Neural cell (in vitro differentiated cells): ENCODE measurements at regions not wholly inside any gene's neighbourhood (a gene's known extent, or its start where the extent isn't known, plus 50 kb on each side); places are given as distances from the start of the nearest gene placed in this dataset.

Experiments used
- EP300 ChIP-seq: fragments of 450-650 bp; conservative IDR thresholded peaks from 2 replicates; pipeline ENCODE4 v1.6.1; 2014; ENCODE audit warnings: antibody characterized with exemption, mild to moderate bottlenecking, moderate library complexity; ENCODE audit not compliant: poor library complexity, severe bottlenecking
- RAD21 ChIP-seq: fragments of 450-650 bp; conservative IDR thresholded peaks from 2 replicates; pipeline ENCODE4 v1.6.1; 2014; ENCODE audit warnings: antibody characterized with exemption, mild to moderate bottlenecking, moderate library complexity
- TF ChIP-seq, protein P1 (sequence below): fragments of 450-650 bp; IDR thresholded peaks from 2 replicates; pipeline ENCODE4 v1.5.1; 2014; ENCODE audit warnings: antibody characterized with exemption, mild to moderate bottlenecking, moderate library complexity; ENCODE audit not compliant: poor library complexity, severe bottlenecking

DNA sequence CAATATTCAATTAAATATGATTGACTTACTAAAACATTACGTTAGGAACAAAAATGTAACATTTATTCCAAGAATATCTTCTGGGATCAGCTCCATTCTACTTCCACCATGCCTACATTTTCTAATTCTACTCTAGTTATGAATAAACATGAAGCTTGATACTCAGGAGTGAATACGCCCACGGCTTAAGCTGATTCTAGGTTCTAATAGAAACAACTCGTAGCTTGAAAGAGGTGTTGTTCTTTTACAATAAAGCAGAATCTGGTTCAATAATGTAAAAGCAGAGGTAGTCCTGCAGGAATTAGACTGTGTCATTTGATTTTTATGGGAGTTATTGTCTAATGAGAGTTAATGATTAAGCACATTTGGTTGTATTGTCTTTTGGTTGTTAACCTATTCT is 107.3 kb upstream of the OLIG3 start:
- no peak for TF ChIP-seq EP300
- TF ChIP-seq, protein P1, sequence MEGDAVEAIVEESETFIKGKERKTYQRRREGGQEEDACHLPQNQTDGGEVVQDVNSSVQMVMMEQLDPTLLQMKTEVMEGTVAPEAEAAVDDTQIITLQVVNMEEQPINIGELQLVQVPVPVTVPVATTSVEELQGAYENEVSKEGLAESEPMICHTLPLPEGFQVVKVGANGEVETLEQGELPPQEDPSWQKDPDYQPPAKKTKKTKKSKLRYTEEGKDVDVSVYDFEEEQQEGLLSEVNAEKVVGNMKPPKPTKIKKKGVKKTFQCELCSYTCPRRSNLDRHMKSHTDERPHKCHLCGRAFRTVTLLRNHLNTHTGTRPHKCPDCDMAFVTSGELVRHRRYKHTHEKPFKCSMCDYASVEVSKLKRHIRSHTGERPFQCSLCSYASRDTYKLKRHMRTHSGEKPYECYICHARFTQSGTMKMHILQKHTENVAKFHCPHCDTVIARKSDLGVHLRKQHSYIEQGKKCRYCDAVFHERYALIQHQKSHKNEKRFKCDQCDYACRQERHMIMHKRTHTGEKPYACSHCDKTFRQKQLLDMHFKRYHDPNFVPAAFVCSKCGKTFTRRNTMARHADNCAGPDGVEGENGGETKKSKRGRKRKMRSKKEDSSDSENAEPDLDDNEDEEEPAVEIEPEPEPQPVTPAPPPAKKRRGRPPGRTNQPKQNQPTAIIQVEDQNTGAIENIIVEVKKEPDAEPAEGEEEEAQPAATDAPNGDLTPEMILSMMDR = no peak
- TF ChIP-seq RAD21 = no peak
